B cell (primary cell): ENCODE measurements at regions not wholly inside any gene's neighbourhood (a gene's known extent, or its start where the extent isn't known, plus 50 kb on each side); places are given as distances from the start of the nearest gene placed in this dataset.

ENCODE experiments used
- EZH2 ChIP-seq: IDR thresholded peaks from 2 replicates; pipeline ENCODE4 v1.6.1; 2012; ENCODE audit warnings: borderline replicate concordance, low read depth, mild to moderate bottlenecking, moderate library complexity, low read length; ENCODE audit not compliant: insufficient read depth, poor library complexity, severe bottlenecking
- TF ChIP-seq, protein P1 (sequence below): fragments of 200-600 bp; IDR thresholded peaks from one replicate; pipeline ENCODE4 v1.8.0; 2022; ENCODE audit warnings: antibody characterized with exemption, mild to moderate bottlenecking

- TF ChIP-seq, protein P1, sequence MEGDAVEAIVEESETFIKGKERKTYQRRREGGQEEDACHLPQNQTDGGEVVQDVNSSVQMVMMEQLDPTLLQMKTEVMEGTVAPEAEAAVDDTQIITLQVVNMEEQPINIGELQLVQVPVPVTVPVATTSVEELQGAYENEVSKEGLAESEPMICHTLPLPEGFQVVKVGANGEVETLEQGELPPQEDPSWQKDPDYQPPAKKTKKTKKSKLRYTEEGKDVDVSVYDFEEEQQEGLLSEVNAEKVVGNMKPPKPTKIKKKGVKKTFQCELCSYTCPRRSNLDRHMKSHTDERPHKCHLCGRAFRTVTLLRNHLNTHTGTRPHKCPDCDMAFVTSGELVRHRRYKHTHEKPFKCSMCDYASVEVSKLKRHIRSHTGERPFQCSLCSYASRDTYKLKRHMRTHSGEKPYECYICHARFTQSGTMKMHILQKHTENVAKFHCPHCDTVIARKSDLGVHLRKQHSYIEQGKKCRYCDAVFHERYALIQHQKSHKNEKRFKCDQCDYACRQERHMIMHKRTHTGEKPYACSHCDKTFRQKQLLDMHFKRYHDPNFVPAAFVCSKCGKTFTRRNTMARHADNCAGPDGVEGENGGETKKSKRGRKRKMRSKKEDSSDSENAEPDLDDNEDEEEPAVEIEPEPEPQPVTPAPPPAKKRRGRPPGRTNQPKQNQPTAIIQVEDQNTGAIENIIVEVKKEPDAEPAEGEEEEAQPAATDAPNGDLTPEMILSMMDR = no peak
- TF ChIP-seq EZH2 = no peak
Measured at GRCh38 chr6:147849401-147850330, 341.2 kb downstream of the SAMD5 start.
